Hippocampal formation (tissue), 2 donors: ENCODE measurements at regions not wholly inside any gene's neighbourhood (a gene's known extent, or its start where the extent isn't known, plus 50 kb on each side); places are given as distances from the start of the nearest gene placed in this dataset.

Source experiments
- DNase-seq, 2 donors: peaks; one replicate each; lab custom pipeline; 2025; lab: John Stamatoyannopoulos, UW

DNA sequence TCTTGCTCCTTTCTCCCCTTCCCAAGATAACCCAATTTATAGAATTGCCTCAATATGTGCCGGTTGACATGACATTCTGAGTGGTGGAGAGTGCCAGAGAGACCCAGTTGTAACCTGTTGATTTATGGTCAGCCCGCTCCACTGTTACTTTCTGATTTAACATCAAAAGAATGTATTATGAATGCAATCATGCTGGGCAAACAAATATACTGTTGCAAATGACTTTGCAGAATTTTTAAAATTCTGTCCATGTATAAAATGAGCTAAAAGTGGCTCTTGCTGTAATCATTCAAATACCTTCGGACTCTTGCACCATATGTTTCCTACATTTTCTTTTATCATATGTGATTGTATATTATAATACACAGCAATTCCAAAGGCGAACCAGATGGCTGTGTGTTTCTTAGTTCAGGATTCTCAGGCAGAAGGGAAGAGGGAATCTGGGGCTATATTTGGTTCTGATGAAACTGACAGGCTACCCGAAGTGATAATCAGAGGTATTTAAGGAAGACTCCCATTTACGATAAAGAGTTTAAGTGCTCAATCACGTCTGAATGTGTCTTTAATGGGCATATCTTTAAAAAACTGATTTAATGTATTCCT lies 131.7 kb downstream of the CLCN4 start:
- DNase-seq = no peak

DNA sequence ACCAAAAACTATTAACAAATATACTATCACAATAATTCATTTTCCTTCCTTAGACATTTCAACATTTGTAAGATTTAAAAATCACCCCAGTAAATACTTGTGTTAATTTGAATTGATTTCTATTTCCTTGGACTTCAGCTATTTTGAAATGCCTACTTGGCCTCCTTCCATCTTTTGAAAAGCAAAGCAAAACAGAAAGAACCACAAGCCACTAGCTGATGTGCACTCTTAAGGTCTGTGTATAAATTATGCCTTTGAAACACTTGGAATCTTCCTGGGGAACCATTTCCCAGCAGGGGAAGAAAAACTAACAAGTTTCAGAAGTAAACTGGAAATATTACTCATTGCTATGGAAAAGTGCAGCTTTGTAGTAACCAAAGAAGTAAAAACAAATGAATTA lies 139.8 kb downstream of the CLCN4 start:
- DNase-seq = no peak

GRCh38 chrX:10310511-10310910 lies 153.7 kb downstream of the CLCN4 start:
- DNase-seq = no peak

DNA sequence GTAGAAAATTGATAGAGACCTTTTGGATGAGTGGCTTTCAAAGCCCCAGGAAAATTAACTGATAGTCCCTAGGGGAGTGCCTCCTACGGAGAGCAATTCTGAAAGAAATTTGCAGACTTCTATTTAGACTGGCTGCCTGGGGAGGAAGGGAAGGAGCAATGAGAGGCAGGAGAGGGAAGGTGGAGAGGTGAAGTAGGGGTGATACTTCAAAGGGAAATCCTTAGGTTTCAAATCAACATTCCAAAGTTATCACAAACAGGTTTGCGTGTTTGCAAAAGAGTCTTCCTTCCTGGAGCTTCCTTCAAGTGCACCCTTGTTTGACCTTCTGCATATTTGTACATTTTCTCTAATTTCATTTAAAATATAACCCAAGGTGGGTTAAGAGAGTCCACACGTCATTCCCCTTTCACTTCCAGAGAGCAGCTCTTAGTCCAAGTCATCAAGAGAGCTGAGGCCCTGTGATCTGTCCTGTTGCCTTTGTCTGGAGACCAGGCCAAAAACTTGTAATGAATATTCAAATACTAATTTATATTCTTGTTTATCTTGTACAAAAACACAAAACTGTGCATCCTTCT lies 157.8 kb downstream of the CLCN4 start:
- DNase-seq = no peak

DNA sequence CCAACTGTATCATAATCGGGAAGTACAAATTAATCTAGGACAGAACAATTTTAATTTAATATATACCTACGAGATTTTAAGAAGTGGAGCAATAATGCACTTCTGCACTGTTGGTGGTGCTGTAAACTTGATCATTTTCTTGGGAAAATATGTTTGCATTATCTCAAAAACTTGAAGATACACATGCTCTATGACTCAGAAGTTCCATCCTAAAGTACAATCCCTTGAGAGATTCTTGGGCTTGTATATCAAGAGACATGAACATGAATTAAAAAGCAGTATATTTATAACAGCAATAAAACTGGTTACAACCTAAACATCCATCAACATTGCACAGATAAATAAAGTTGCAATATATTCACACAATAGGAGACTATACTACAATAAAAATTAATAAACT lies 168.8 kb downstream of the CLCN4 start:
- DNase-seq = no peak

GRCh38 chrX:10326578-10326977 lies 169.8 kb downstream of the CLCN4 start:
- DNase-seq = no peak

GRCh38 chrX:10327651-10328050 lies 170.9 kb downstream of the CLCN4 start:
- no peak for DNase-seq

DNA sequence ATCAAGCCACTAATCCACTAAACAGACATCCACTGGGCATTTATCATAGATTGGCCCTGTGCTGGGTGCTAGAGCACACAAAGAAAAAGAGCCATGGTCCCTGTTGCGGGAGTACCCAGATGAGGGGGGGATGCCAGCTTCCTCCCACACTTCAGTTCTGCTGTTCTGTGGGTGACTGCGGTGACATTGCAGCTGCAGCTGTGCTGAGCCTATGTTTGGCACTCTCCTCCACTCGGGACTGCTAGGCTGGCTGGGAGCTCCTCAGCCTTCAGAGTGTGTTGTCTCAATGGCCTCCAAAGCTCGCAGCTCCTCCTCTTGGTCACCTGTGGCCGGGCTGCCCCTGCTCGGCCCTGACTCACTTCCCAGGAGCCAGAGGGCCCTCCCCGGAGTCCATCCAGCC lies 173.2 kb downstream of the CLCN4 start:
- DNase-seq = no peak

DNA sequence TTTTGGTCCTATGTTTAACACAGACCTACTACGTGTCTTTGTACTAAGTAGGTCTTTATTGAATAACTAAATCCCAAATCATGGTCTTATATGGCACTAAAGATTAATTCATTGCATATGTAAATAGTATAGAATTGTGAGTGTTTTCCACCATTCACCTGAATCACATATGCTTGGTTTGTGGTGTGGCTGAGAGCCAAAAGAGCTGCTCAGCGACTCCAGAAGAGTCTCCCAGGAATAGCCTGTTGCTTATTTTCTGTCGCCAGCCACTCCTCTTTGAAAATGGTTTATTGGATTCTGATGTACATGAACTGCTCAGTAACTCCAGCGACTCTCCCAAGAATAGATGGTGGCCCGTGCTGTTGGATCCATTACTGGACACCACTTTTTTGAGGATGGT lies 184.5 kb downstream of the CLCN4 start:
- DNase-seq = no peak

- no peak for DNase-seq
Measured at GRCh38 chrX:10350221-10350620, 193.4 kb downstream of the CLCN4 start.

GRCh38 chrX:10350981-10351380 lies 194.2 kb downstream of the CLCN4 start:
- no peak for DNase-seq

- no peak for DNase-seq
Measured at GRCh38 chrX:10352536-10352935, 195.8 kb downstream of the CLCN4 start.

DNA sequence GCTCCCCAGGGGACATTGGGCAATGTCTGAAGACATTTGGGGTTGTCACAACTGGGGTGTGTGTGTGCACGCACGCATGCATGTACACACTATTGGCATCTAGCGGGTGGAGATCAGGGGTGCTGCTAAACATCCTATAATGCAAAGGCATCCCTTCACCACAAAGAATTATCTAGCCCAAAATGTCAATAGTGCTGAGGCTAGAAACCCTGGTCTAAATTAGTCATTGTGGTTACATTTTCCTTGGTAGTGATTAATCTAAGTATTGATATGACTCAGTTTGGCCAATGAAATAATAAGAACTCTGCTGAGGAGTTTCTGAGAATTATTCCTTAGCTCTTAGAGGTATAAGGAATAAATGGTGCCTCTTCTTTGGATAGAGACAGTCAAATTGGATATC lies 200.2 kb downstream of the CLCN4 start:
- DNase-seq = no peak

DNA sequence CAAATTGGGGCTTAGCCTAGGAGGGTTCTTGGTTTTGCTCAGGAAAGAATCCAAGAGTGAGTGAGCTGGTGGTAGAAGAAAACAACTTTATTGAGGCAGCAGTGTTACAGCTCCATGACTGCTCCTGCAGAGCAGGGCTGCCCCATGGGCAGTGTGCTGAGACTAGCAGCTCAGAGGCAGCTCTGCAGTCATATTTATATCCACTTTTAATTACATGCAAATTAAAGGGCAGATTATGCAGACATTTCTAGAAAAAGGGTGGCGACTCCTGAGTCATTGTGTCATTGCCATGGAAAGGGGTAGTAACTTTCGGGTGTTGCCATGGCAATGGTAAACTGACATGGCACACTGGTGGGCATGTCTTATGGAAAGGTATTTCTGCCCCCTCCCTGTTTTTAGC lies 202.2 kb downstream of the CLCN4 start:
- no peak for DNase-seq

DNA sequence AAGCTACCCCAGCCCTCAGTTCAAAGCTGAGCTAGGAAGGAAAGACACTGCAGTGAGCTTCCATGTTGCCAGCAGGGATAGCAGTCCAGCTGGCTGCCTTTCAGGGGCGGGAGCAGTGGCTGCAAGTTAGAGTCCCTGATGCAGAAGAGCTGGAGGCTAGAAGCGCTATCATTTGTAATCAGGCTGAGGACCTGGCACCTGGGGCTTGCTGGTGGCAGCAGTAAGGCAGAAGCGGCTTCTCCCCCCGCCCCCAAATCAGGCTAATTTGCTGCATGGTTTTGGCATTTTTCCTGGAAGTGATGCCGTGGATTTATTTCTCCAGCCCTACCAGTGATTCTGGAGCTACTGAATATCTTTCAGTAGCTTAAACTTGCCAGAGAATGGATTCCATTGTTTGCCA lies 203.3 kb downstream of the CLCN4 start:
- peak in 1 of 2 donors; percentile 11 for DNase-seq

DNA sequence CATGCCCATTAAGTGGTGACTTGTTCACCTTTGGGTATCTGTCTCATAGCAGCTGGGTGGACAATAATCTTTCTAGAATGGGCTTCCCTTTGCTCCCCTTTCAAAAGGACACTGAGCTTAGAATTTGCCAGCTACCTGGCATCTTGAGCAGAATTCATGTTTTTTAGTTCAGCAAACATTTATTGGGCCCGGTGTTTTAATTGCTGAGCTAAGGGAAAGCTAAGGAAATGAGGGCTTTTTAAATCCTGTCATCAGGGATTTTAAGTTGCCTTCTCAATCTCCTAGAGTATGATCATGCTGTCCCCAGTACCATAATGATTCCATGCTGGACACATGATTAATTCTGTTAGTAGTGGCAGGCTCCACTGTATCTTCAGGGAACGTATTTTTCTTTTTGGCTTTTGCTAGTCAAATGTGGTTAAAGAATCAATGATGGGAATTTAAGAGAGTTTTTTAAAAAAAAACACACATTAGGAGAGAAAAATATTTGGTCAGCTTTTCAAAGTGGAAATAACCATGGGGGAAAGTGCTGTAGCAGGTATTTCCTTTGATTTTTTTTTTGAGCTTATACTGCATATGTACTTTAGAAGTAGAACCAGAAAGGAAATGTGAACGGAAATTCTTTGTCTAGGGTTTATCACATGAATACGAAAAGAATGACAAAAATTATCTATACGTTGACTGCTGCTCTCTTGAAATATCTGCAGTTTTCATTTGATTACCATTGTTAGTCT lies 208.9 kb downstream of the CLCN4 start:
- no peak for DNase-seq

DNA sequence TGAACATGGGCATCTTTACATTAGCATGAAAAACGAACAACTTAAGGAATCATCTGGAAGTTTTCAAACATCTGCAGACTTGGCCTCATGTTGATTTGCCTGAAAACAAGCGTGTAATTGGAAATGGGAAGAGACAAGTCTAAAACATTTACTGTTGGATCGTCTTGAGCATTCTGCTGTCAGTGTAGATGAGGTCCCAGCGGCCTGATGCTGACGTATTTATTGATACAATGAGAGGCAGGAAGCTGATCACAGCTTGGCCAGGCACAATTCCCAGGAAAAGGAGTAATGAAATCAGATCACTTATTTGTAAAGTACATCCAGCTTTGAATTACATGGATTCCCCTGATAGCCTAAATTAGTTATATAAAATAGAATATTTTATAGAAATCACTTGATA lies 210.6 kb downstream of the CLCN4 start:
- no peak for DNase-seq

DNA sequence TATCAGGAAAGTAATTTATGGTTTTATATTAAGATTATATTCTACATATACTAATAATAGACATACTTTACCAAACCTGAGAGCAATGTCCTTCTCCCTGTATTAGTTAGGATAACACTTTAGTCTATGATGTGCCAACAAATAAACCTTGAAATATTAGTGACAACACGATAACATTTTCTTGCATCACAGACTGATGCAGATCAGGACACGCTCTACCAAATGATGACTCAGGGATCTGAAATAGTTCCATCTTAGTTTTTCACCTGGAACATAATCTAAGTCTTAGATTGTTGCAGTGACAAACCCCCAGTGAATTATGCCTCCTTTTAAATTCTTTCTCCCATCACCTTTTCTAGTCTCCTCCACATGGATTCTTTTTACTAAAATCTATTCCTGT lies 214.2 kb downstream of the CLCN4 start:
- no peak for DNase-seq

DNA sequence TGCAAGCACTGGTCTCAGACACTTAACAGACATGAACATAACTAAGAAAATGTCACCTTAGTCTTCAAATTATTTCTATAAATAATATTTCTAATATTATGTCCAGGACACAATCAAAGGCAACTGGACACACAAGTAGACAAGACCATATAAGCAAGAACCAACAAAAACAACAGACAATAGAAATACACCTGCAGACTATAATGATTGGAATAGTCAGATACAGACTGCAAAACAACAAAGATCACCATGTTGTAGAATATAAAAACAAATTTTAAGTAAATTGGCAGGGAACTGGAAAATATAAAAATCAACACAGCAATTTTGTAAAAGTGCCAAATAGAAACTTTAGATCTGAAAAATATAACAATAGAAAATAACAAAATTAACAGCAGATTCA lies 220.7 kb downstream of the CLCN4 start:
- no peak for DNase-seq

DNA sequence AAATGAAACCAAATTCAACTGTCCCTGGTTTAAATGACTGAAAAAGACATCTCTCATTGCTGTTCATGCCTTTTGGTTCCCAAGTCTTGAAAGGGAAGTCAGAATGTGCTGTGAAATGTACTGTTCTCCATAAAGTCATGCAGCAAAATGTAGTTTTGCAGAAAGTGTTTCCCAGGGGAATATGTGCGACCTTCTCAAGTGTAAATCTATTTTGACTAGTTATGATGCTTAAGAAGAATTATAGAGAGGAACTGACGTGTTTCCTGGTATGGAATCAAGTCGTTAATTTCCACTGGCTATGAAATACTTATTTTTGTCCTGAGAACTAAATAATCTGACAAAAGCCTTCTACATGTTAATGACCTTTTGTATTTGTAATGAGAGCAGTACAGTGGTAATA lies 223.1 kb downstream of the CLCN4 start:
- no peak for DNase-seq

- DNase-seq = no peak
Measured at GRCh38 chrX:10380300-10380699, 223.5 kb downstream of the CLCN4 start.

GRCh38 chrX:10381193-10381592 lies 224.4 kb downstream of the CLCN4 start:
- no peak for DNase-seq

DNA sequence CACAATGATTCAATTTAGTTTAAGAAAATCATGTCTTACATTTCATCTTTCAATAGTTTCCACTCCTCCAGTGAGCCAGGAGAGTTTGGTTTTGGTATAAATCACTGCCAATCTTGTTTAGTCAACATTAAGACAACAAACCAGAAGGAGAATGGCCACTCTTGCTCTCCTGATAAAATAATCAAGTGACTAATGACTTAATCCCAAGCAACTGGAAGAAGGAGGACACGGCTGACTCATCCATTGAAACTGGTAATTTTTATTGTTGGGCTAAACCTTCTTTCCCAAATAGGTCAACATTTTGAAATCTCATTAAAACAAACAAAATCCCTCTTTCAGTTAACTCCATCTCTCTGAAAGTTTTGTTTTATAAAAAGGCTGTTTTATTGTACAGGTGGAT lies 230.2 kb downstream of the CLCN4 start:
- no peak for DNase-seq

GRCh38 chrX:10390187-10390586 lies 230.2 kb downstream of the MID1 start:
- no peak for DNase-seq
